Testis (tissue), 2 donors: ENCODE measurements at regions not wholly inside any gene's neighbourhood (a gene's known extent, or its start where the extent isn't known, plus 50 kb on each side); places are given as distances from the start of the nearest gene placed in this dataset.
"Not testable (repeated sequence)": the region's sequence is repeated elsewhere in the genome, so short reads cannot be mapped to it uniquely, and the experiment has no call there.

ENCODE experiments used
- DNase-seq: peaks from one replicate; pipeline ENCODE4 v3.0.0-alpha.2; 2019
- H3K27ac ChIP-seq, 2 donors: fragments of 200-600 bp; sonication (generic); one replicate each; pipeline ENCODE4 v1.5.1; 2019
- H3K27me3 ChIP-seq: fragments of 200-600 bp; sonication (generic); one replicate; pipeline ENCODE4 v1.5.1; 2019
- H3K36me3 ChIP-seq: fragments of 200-600 bp; sonication (generic); one replicate; pipeline ENCODE4 v1.5.1; 2017; ENCODE audit warnings: low read depth; ENCODE audit errors: missing control alignments
- H3K4me1 ChIP-seq: fragments of 200-600 bp; sonication (generic); one replicate; pipeline ENCODE4 v1.5.1; 2019
- H3K4me3 ChIP-seq, 2 donors: fragments of 200-600 bp; sonication (generic); one replicate each; pipeline ENCODE4 v1.5.1; 2017 to 2019
- H3K9me3 ChIP-seq: fragments of 200-600 bp; sonication (generic); one replicate; pipeline ENCODE4 v1.5.1; 2017
- POLR2A ChIP-seq: fragments of 450-650 bp; IDR thresholded peaks from one replicate; pipeline ENCODE4 v1.6.1; 2017; ENCODE audit warnings: antibody characterized with exemption, mild to moderate bottlenecking, moderate library complexity
- WGBS, 2 donors: methylation state at CpG; one replicate each; pipeline ENCODE4 v1.1.5; 2018; 5-methylcytosine and 5-hydroxymethylcytosine counted together
- intact Hi-C: fragments of 100-400 bp; cut with DNase I; formaldehyde crosslinking; loops from one replicate; pipeline ENCODE4 v1.15.1; 2023; ENCODE audit warnings: low total_unique reads
- small RNA-seq, 2 donors: library from RNA; depleted of rRNA; stranded (forward); fragments of <200 nt; gene quantifications; one replicate each; pipeline ENCODE3, GENCODE V24; 2016
- TF ChIP-seq, protein P1 (sequence below), 3 experiments: fragments of 450-650 bp in 2 of 3; fragments of 200-600 bp in 1 of 3; sonication (generic) in 1 of 3; IDR thresholded peaks; one replicate each; pipeline ENCODE4 v1.5.1; 2016 to 2019; ENCODE audit warnings: antibody characterized with exemption in 3 of 3, mild to moderate bottlenecking in 2 of 3, moderate library complexity in 1 of 3

GRCh38 chr11:71772193-71772592, 60.8 kb upstream of the DEFB108B start:
- WGBS, 2 donors: 66 to 78% methylated on average over 12 of the region's 12 CpGs
- H3K9me3 ChIP-seq, H3K4me3 ChIP-seq, H3K27me3 ChIP-seq, DNase-seq, H3K27ac ChIP-seq, intact Hi-C loops, H3K36me3 ChIP-seq, H3K4me1 ChIP-seq: not testable (repeated sequence)

DNA sequence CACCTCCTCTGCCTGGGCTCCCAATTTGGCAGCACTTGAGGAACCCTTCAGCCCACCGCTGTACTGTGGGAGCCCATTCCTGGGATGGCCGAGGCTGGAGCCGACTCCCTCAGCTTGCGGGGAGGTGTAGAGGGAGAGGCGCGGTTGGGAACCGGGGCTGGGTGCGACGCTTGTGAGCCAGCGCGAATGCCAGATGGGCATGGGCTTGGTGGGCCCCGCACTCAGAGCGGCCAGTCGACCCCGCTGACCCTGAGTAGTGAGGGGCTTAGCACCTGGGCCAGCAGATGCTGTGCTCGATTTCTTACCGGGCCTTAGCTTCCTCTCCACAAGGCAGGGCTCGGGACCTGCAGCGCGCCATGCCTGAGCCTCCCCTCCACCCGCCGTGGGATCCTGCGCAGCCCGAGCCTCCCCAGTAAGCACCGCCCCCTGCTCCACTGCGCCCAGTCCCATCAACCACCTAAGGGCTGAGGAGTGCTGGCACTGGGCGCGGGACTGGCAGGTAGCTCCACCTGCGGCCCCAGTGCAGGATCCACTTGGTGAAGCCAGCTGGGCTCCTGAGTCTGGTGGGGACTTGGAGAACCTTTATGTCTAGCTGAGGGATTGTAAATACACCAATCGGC, 58.3 kb upstream of the DEFB108B start:
- no peak overlapping the region for H3K27ac ChIP-seq
- intact Hi-C loops: no loop called here
- no peaks in the 10 kb centered on the region for H3K4me1 ChIP-seq
- H3K9me3 ChIP-seq: no peaks in the 10 kb centered on the region
- TF ChIP-seq, protein P1, sequence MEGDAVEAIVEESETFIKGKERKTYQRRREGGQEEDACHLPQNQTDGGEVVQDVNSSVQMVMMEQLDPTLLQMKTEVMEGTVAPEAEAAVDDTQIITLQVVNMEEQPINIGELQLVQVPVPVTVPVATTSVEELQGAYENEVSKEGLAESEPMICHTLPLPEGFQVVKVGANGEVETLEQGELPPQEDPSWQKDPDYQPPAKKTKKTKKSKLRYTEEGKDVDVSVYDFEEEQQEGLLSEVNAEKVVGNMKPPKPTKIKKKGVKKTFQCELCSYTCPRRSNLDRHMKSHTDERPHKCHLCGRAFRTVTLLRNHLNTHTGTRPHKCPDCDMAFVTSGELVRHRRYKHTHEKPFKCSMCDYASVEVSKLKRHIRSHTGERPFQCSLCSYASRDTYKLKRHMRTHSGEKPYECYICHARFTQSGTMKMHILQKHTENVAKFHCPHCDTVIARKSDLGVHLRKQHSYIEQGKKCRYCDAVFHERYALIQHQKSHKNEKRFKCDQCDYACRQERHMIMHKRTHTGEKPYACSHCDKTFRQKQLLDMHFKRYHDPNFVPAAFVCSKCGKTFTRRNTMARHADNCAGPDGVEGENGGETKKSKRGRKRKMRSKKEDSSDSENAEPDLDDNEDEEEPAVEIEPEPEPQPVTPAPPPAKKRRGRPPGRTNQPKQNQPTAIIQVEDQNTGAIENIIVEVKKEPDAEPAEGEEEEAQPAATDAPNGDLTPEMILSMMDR (IDR thresholded peaks at IDR 0.05): no peak
- TF ChIP-seq POLR2A: no peak
- no peak for DNase-seq
- H3K27me3 ChIP-seq: no peaks in the 10 kb centered on the region
- no peak overlapping the region for H3K4me3 ChIP-seq
- H3K36me3 ChIP-seq: no peaks in the 10 kb centered on the region
- WGBS, 2 donors: 64 to 94% methylated on average over 16 to 29 of the region's 30 CpGs

DNA sequence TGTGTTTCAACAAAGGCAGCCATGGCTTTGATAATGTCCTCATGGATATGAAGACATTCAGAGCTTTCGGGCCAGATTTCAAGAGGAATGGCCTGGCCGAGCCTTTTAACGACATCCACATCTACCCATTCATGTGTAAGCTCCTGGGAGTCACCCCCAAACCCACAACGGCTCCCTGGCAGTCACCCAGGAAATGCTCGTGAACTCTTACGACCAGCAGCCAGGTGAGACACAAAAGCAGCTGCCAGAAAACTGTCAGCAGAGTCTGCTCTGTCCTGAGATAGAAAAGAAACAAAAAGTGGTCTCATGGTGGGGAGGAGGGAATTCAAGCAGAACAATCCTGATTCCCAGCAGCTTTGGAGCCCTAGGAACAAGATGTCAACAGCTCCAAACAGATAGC, 52.9 kb upstream of the DEFB108B start:
- H3K4me1 ChIP-seq: not testable (repeated sequence)

GRCh38 chr11:71780771-71781170, 52.2 kb upstream of the DEFB108B start:
- H3K4me1 ChIP-seq, H3K4me3 ChIP-seq, H3K36me3 ChIP-seq, H3K27me3 ChIP-seq, DNase-seq, H3K27ac ChIP-seq, intact Hi-C loops, H3K9me3 ChIP-seq: not testable (repeated sequence)
- 54 to 59% methylated on average over 4 to 6 of the region's 6 CpGs for WGBS, 2 donors

More for the DNA sequence above, 52.9 kb upstream of the DEFB108B start:
- H3K27ac ChIP-seq, DNase-seq, H3K27me3 ChIP-seq, H3K4me3 ChIP-seq, H3K9me3 ChIP-seq, H3K36me3 ChIP-seq, intact Hi-C loops: not testable (repeated sequence)
- 50 to 64% methylated on average over 6 of the region's 6 CpGs for WGBS, 2 donors

- intact Hi-C loops, H3K27me3 ChIP-seq, H3K9me3 ChIP-seq, DNase-seq, H3K4me1 ChIP-seq, H3K36me3 ChIP-seq, H3K27ac ChIP-seq, H3K4me3 ChIP-seq: not testable (repeated sequence)
- 65 to 79% methylated on average over 5 of the region's 5 CpGs for WGBS, 2 donors
These were observed 51.5 kb upstream of the DEFB108B start for GRCh38 chr11:71781491-71781890.

- H3K27ac ChIP-seq, H3K36me3 ChIP-seq, intact Hi-C loops, H3K27me3 ChIP-seq, H3K4me3 ChIP-seq, DNase-seq, H3K4me1 ChIP-seq, H3K9me3 ChIP-seq: not testable (repeated sequence)
- 83 to 84% methylated on average over 13 of the region's 13 CpGs for WGBS, 2 donors
These were observed 50.7 kb upstream of the DEFB108B start for GRCh38 chr11:71782229-71782861.

- intact Hi-C loops, H3K9me3 ChIP-seq, H3K4me1 ChIP-seq, DNase-seq, H3K4me3 ChIP-seq, H3K36me3 ChIP-seq, H3K27me3 ChIP-seq, H3K27ac ChIP-seq: not testable (repeated sequence)
- 80 to 88% methylated on average over 4 of the region's 4 CpGs for WGBS, 2 donors
These were observed 49.8 kb upstream of the DEFB108B start for GRCh38 chr11:71783191-71783590.

Small RNA genes in the stretch of these regions (small RNA-seq; reads per million reads assigned to genes)
- gene SNRPCP14: 0 reads per million in 2 donors
